ENCODE measurements at regions not wholly inside any gene's neighbourhood (a gene's known extent, or its start where the extent isn't known, plus 50 kb on each side); places are given as distances from the start of the nearest gene placed in this dataset.

DNA sequence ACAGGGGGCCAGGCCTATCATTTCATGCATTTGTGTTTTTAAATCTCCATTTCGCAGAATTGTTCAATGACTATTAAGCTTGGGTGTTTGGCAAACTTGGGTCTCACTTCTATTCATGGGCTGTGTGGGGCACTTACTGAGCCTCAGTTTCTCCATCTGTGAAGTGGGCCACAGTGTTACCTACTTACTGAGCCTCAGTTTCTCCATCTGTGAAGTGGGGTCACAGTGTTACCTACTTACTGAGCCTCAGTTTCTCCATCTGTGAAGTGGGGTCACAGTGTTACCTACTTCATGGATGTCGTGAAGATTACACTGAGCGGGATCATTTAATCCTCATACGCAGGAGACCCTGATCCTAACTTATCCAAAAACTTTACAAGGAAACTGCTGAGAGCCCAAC lies 115.1 kb upstream of the STX18 start:
- TF ChIP-seq, protein P1, sequence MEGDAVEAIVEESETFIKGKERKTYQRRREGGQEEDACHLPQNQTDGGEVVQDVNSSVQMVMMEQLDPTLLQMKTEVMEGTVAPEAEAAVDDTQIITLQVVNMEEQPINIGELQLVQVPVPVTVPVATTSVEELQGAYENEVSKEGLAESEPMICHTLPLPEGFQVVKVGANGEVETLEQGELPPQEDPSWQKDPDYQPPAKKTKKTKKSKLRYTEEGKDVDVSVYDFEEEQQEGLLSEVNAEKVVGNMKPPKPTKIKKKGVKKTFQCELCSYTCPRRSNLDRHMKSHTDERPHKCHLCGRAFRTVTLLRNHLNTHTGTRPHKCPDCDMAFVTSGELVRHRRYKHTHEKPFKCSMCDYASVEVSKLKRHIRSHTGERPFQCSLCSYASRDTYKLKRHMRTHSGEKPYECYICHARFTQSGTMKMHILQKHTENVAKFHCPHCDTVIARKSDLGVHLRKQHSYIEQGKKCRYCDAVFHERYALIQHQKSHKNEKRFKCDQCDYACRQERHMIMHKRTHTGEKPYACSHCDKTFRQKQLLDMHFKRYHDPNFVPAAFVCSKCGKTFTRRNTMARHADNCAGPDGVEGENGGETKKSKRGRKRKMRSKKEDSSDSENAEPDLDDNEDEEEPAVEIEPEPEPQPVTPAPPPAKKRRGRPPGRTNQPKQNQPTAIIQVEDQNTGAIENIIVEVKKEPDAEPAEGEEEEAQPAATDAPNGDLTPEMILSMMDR (IDR thresholded peaks at IDR 0.05): no peak
- TF ChIP-seq POLR2A (IDR thresholded peaks at IDR 0.05): no peak

Measured in esophagus squamous epithelium (tissue), 4 donors.